Endothelial cell of umbilical vein (primary cell): ENCODE measurements at regions not wholly inside any gene's neighbourhood (a gene's known extent, or its start where the extent isn't known, plus 50 kb on each side); places are given as distances from the start of the nearest gene placed in this dataset.

Experiments
- CTCF ChIP-seq, 2 donors: IDR thresholded peaks; 1 replicate in 1 of 2; 2 replicates in 1 of 2; pipeline ENCODE4 v1.5.1; 2011; ENCODE audit warnings: low read length in 2 of 2, mild to moderate bottlenecking in 2 of 2, moderate library complexity in 2 of 2, control low read depth in 1 of 2, inconsistent platforms in 1 of 2, low read depth in 1 of 2; ENCODE audit not compliant: insufficient read depth in 1 of 2; ENCODE audit errors: extremely low read depth in 1 of 2
- EZH2 ChIP-seq: IDR thresholded peaks from 2 replicates; pipeline ENCODE4 v1.6.1; 2012; ENCODE audit warnings: borderline replicate concordance, low read depth, mild to moderate bottlenecking, moderate library complexity, low read length, inconsistent platforms; ENCODE audit not compliant: severe bottlenecking
- MYC ChIP-seq: IDR thresholded peaks from one replicate; pipeline ENCODE4 v1.6.1; 2011; ENCODE audit warnings: mild to moderate bottlenecking, low read depth, low read length
- POLR2A ChIP-seq: IDR thresholded peaks from 2 replicates; pipeline ENCODE4 v1.6.1; 2012; ENCODE audit warnings: low read depth, mild to moderate bottlenecking, control low read depth, low read length
- POLR2AphosphoS5 ChIP-seq: IDR thresholded peaks from 2 replicates; pipeline ENCODE4 v1.6.1; 2012; ENCODE audit warnings: low read depth, mild to moderate bottlenecking, control low read depth, low read length, moderate library complexity; ENCODE audit not compliant: insufficient read depth
- TF ChIP-seq, protein P1 (sequence below): IDR thresholded peaks from 2 replicates; pipeline ENCODE4 v1.6.1; 2011; ENCODE audit not compliant: insufficient read depth, insufficient read length

- TF ChIP-seq POLR2A (no peak), CTCF (IDR thresholded peaks at IDR 0.05; ENCODE audit: extremely low read depth in 1 of 2, insufficient read depth in 1 of 2, low read depth in 1 of 2, low read length in 2 of 2) (no peak), POLR2AphosphoS5 (no peak), MYC (no peak), EZH2 (no peak)
- TF ChIP-seq, protein P1, sequence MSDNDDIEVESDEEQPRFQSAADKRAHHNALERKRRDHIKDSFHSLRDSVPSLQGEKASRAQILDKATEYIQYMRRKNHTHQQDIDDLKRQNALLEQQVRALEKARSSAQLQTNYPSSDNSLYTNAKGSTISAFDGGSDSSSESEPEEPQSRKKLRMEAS = no peak
These were observed 420.4 kb downstream of the CDH26 start for GRCh38 chr20:60378620-60379019.
